IMR-90 (cell line): ENCODE measurements at regions not wholly inside any gene's neighbourhood (a gene's known extent, or its start where the extent isn't known, plus 50 kb on each side); places are given as distances from the start of the nearest gene placed in this dataset.

ENCODE experiments used
- ATAC-seq: fragments of 200-7000 bp; cut with Tn5 transposase; 2 replicates; pipeline ENCODE4 v1.9.1; 2020; ENCODE audit warnings: low read depth, mild to moderate bottlenecking, moderate library complexity
- BruUV-seq: library from RNA; stranded (reverse); fragments of 400-500 nt; replicated peaks from 2 replicates; lab custom pipeline; 2021; lab: Mats Ljungman, UMichigan
- CTCF ChIA-PET: fragments of 300-600 bp; formaldehyde crosslinking; extraction: SDS; loops from one replicate; lab custom pipeline; 2021; ENCODE audit warnings: antibody characterized with exemption; lab: Yijun Ruan, JAX
- POLR2A ChIA-PET: fragments of 300-600 bp; sonication (Branson Sonifier 250); formaldehyde crosslinking; loops from one replicate; lab custom pipeline; 2022; ENCODE audit warnings: antibody characterized with exemption; ENCODE audit not compliant: unreplicated experiment; lab: Charles Lee
- DNase-seq: peaks from one replicate; pipeline ENCODE4 v3.0.0; 2013
- H2AFZ ChIP-seq: replicated peaks from 2 replicates; pipeline ENCODE3; 2013; ENCODE audit warnings: low read length, mild to moderate bottlenecking; ENCODE audit not compliant: poor library complexity
- H2AK5ac ChIP-seq: 2 replicates; pipeline ENCODE4 v1.6.1; 2013; ENCODE audit warnings: low read depth, low read length, inconsistent platforms
- H2AK9ac ChIP-seq: replicated peaks from 2 replicates; pipeline ENCODE3; 2013; ENCODE audit warnings: mild to moderate bottlenecking, low read depth, low read length, moderate library complexity; ENCODE audit not compliant: poor library complexity
- H2BK120ac ChIP-seq: 2 replicates; pipeline ENCODE4 v1.6.1; 2013; ENCODE audit warnings: low read depth, low read length, inconsistent platforms
- H2BK15ac ChIP-seq: 3 replicates; pipeline ENCODE4 v1.6.1; 2013; ENCODE audit warnings: low read depth, low read length, inconsistent platforms
- H2BK20ac ChIP-seq: 2 replicates; pipeline ENCODE4 v1.6.1; 2013; ENCODE audit warnings: low read depth, mild to moderate bottlenecking, inconsistent platforms, low read length, moderate library complexity
- H2BK5ac ChIP-seq: 2 replicates; pipeline ENCODE4 v1.6.1; 2013; ENCODE audit warnings: mild to moderate bottlenecking, low read depth, low read length, inconsistent platforms; ENCODE audit not compliant: poor library complexity, severe bottlenecking
- H3K14ac ChIP-seq: replicated peaks from 2 replicates; pipeline ENCODE4 v1.6.1; 2013; ENCODE audit warnings: low read depth, low read length, inconsistent platforms
- H3K18ac ChIP-seq: 2 replicates; pipeline ENCODE4 v1.6.1; 2013; ENCODE audit warnings: low read depth, low read length, control low read depth
- H3K23ac ChIP-seq: 2 replicates; pipeline ENCODE4 v1.6.1; 2013; ENCODE audit warnings: low read depth, low read length, inconsistent platforms
- H3K27ac ChIP-seq: 2 replicates; pipeline ENCODE4 v1.5.1; 2013; ENCODE audit warnings: mild to moderate bottlenecking, control low read depth, low read length; ENCODE audit not compliant: insufficient read depth
- H3K27me3 ChIP-seq: 2 replicates; pipeline ENCODE4 v1.6.1; 2013; ENCODE audit warnings: low read length; ENCODE audit not compliant: control insufficient read depth, insufficient read depth
- H3K36me3 ChIP-seq: 2 replicates; pipeline ENCODE4 v1.6.1; 2013; ENCODE audit warnings: low read length, mixed read lengths; ENCODE audit not compliant: control insufficient read depth, insufficient read depth
- H3K4ac ChIP-seq: 2 replicates; pipeline ENCODE4 v1.6.1; 2013; ENCODE audit warnings: low read depth, low read length, inconsistent platforms
- H3K4me1 ChIP-seq: 2 replicates; pipeline ENCODE4 v1.6.1; 2013; ENCODE audit warnings: low read length, mixed read lengths; ENCODE audit not compliant: control insufficient read depth, insufficient read depth
- H3K4me2 ChIP-seq: 2 replicates; pipeline ENCODE4 v1.6.1; 2013; ENCODE audit warnings: low read depth, mild to moderate bottlenecking, control low read depth, low read length, moderate library complexity
- H3K4me3 ChIP-seq: 2 replicates; pipeline ENCODE4 v1.5.1; 2013; ENCODE audit warnings: low read depth, mild to moderate bottlenecking, control low read depth, low read length, moderate library complexity; ENCODE audit not compliant: insufficient read depth
- H3K56ac ChIP-seq: 2 replicates; pipeline ENCODE4 v1.6.1; 2013; ENCODE audit warnings: low read length, inconsistent platforms; ENCODE audit not compliant: insufficient read depth; ENCODE audit errors: extremely low read depth
- H3K79me1 ChIP-seq, 2 experiments: 2 replicates each; pipeline ENCODE4 v1.6.1; 2013; ENCODE audit warnings: low read length in 2 of 2, inconsistent platforms in 1 of 2, low read depth in 1 of 2
- H3K9ac ChIP-seq: 2 replicates; pipeline ENCODE4 v1.6.1; 2013; ENCODE audit warnings: low read depth, low read length, control low read depth
- H3K9me1 ChIP-seq: 2 replicates; pipeline ENCODE4 v1.6.1; 2013; ENCODE audit warnings: low read length, inconsistent platforms; ENCODE audit not compliant: insufficient read depth
- H3K9me3 ChIP-seq: 2 replicates; pipeline ENCODE4 v1.6.1; 2013; ENCODE audit warnings: low read length; ENCODE audit not compliant: control insufficient read depth, insufficient read depth
- H4K20me1 ChIP-seq: 2 replicates; pipeline ENCODE4 v1.6.1; 2013; ENCODE audit warnings: low read length, inconsistent platforms; ENCODE audit not compliant: insufficient read depth
- H4K5ac ChIP-seq: 2 replicates; pipeline ENCODE4 v1.6.1; 2013; ENCODE audit warnings: mild to moderate bottlenecking, low read depth, low read length, control low read depth
- H4K8ac ChIP-seq, 2 experiments: 2 replicates each; pipeline ENCODE4 v1.6.1; 2013; ENCODE audit warnings: low read depth in 2 of 2, low read length in 2 of 2, control low read depth in 1 of 2, inconsistent platforms in 1 of 2
- H4K91ac ChIP-seq: 2 replicates; pipeline ENCODE4 v1.6.1; 2013; ENCODE audit warnings: low read depth, low read length, inconsistent platforms; ENCODE audit not compliant: insufficient read depth
- BHLHE40 ChIP-seq: fragments of 150-350 bp; IDR thresholded peaks from 2 replicates; pipeline ENCODE4 v1.6.1; 2016; ENCODE audit warnings: mild to moderate bottlenecking, low read depth, low read length
- CEBPB ChIP-seq: IDR thresholded peaks from 2 replicates; pipeline ENCODE4 v1.6.1; 2012; ENCODE audit warnings: low read depth, low read length, improper control_type of control experiment
- FOS ChIP-seq: fragments of 150-350 bp; IDR thresholded peaks from 2 replicates; pipeline ENCODE4 v1.6.1; 2016; ENCODE audit warnings: low read depth, low read length
- MAZ ChIP-seq: IDR thresholded peaks from 2 replicates; pipeline ENCODE4 v1.6.1; 2012; ENCODE audit warnings: low read depth, mild to moderate bottlenecking, low read length, improper control_type of control experiment, moderate library complexity, borderline replicate concordance
- NFE2L2 ChIP-seq: fragments of 150-350 bp; IDR thresholded peaks from 2 replicates; pipeline ENCODE4 v1.6.1; 2016; ENCODE audit warnings: low read depth, mild to moderate bottlenecking, low read length
- RAD21 ChIP-seq: IDR thresholded peaks from 2 replicates; pipeline ENCODE4 v1.6.1; 2012; ENCODE audit warnings: low read length, improper control_type of control experiment
- RFX5 ChIP-seq: IDR thresholded peaks from 2 replicates; pipeline ENCODE4 v1.8.0; 2012; ENCODE audit warnings: low read depth, mild to moderate bottlenecking, low read length, moderate library complexity
- SMC3 ChIP-seq: fragments of 150-350 bp; IDR thresholded peaks from 2 replicates; pipeline ENCODE4 v1.6.1; 2016; ENCODE audit warnings: low read depth, mild to moderate bottlenecking, antibody characterized with exemption, low read length, moderate library complexity
- WGBS, 2 experiments: methylation state at CpG; one replicate each; pipeline versions ENCODE4 v1.1.5 to v1.1.7; 2013; ENCODE audit warnings: missing lambda C conversion rate in 2 of 2; ENCODE audit not compliant: insufficient read length in 1 of 2; ENCODE audit errors: extremely low coverage in 2 of 2; 5-methylcytosine and 5-hydroxymethylcytosine counted together
- dilution Hi-C: fragments of 300-500 bp; cut with HindIII; formaldehyde crosslinking; loops from one replicate; pipeline ENCODE4 v1.14.3; 2018; ENCODE audit warnings: low sequenced_read_pairs; ENCODE audit not compliant: unreplicated experiment
- in situ Hi-C: fragments of 300-500 bp; cut with MboI; formaldehyde crosslinking; loops from 3 replicates; pipeline ENCODE4 v1.14.3; 2019; ENCODE audit warnings: low sequenced_read_pairs, inconsistent platforms, mixed read lengths
- intact Hi-C: fragments of 100-400 bp; cut with micrococcal nuclease; formaldehyde crosslinking; loops from 2 replicates; pipeline ENCODE4 v1.10.0; 2022
- TF ChIP-seq, protein P1 (sequence below): conservative IDR thresholded peaks from 2 replicates; pipeline ENCODE4 v1.5.1; 2012; ENCODE audit warnings: mild to moderate bottlenecking, low read depth, low read length, improper control_type of control experiment
- TF ChIP-seq, protein P2 (sequence below): fragments of 150-350 bp; IDR thresholded peaks from 2 replicates; pipeline ENCODE4 v1.6.1; 2017; ENCODE audit warnings: mild to moderate bottlenecking, antibody characterized with exemption, low read length, low read depth

DNA sequence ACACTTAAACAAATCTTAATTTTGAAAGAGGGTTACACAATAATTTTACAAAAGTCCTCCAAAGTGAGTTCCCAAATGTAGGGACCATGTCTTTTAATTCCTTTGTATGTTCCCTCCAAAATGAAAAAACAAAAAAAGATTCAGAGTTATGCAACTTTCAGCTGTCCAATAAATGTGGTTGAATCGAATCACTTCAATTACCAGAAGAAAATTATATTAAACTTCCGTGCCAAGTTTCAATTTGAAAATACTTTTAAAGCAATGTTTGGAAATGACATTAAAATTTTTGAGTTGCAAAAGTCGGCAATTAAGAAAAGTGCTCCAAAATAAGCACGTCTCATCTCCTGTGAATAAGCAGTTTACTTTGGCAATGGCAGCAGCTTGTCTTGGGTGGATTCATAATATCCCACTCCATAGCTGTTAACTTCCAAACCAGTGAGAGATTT, 60.3 kb upstream of the C1GALT1 start:
- dilution Hi-C loops (no loop called here), intact Hi-C loops (no loop called here), in situ Hi-C loops (loop anchor here (25.0 kb wide), 1 partner anchor 1090 kb away; no protein-coding TSS in a partner anchor)
- ChIA-PET CTCF (interaction anchor here (0.6 kb wide), 1 partner anchor 267 kb away, joined by 7 read pairs; no protein-coding TSS in a partner anchor), POLR2A (no interaction called here)
- Histone ChIP-seq H3K4me3 (no peak overlapping the region), H2AFZ (no peak overlapping the region), H3K4me1 (no peaks in the 10 kb centered on the region), H2AK5ac (no peak overlapping the region), H4K5ac (no peak overlapping the region), H3K27ac (no peak overlapping the region), H3K9ac (no peak overlapping the region), H3K9me3 (no peaks in the 10 kb centered on the region), H3K79me1 (no peaks in the 10 kb centered on the region), H3K4ac (no peak overlapping the region), H3K14ac (no peak overlapping the region), H2BK120ac (no peak overlapping the region), H2BK5ac (no peak overlapping the region), H3K27me3 (no peaks in the 10 kb centered on the region), H4K8ac (no peak overlapping the region), H3K4me2 (no peak overlapping the region), H4K91ac (no peak overlapping the region), H3K23ac (no peak overlapping the region), H2BK15ac (no peak overlapping the region), H4K20me1 (no peaks in the 10 kb centered on the region), H2BK20ac (no peak overlapping the region), H3K56ac (no peak overlapping the region), H3K9me1 (no peaks in the 10 kb centered on the region), H2AK9ac (no peak overlapping the region), H3K18ac (no peak overlapping the region), H3K36me3 (no peaks in the 10 kb centered on the region)
- DNase-seq (no peak), ATAC-seq (no peak)
- no CpG with 5 or more reads among the region's 4 CpGs for WGBS, 2 experiments
- TF ChIP-seq RFX5 (no peak), CEBPB (no peak), BHLHE40 (no peak), NFE2L2 (no peak), FOS (no peak), RAD21 (no peak), MAZ (no peak), SMC3 (no peak)
- TF ChIP-seq, protein P1, sequence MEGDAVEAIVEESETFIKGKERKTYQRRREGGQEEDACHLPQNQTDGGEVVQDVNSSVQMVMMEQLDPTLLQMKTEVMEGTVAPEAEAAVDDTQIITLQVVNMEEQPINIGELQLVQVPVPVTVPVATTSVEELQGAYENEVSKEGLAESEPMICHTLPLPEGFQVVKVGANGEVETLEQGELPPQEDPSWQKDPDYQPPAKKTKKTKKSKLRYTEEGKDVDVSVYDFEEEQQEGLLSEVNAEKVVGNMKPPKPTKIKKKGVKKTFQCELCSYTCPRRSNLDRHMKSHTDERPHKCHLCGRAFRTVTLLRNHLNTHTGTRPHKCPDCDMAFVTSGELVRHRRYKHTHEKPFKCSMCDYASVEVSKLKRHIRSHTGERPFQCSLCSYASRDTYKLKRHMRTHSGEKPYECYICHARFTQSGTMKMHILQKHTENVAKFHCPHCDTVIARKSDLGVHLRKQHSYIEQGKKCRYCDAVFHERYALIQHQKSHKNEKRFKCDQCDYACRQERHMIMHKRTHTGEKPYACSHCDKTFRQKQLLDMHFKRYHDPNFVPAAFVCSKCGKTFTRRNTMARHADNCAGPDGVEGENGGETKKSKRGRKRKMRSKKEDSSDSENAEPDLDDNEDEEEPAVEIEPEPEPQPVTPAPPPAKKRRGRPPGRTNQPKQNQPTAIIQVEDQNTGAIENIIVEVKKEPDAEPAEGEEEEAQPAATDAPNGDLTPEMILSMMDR, result no peak
- TF ChIP-seq, protein P2, sequence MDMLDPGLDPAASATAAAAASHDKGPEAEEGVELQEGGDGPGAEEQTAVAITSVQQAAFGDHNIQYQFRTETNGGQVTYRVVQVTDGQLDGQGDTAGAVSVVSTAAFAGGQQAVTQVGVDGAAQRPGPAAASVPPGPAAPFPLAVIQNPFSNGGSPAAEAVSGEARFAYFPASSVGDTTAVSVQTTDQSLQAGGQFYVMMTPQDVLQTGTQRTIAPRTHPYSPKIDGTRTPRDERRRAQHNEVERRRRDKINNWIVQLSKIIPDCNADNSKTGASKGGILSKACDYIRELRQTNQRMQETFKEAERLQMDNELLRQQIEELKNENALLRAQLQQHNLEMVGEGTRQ, result no peak
- no TSS peak for BruUV-seq
